ENCODE measurements at regions not wholly inside any gene's neighbourhood (a gene's known extent, or its start where the extent isn't known, plus 50 kb on each side); places are given as distances from the start of the nearest gene placed in this dataset.

- no peak for TF ChIP-seq CTCF (IDR thresholded peaks at IDR 0.05)
- TF ChIP-seq POLR2AphosphoS5 (IDR thresholded peaks at IDR 0.05) = no peak
- TF ChIP-seq POLR2A (IDR thresholded peaks at IDR 0.05) = no peak
Measured at GRCh38 chr10:29691564-29692072, 56.8 kb upstream of the SVIL start.

Measured in breast epithelium (tissue), 3 donors.